Lower leg skin (tissue), 4 donors: ENCODE measurements at regions not wholly inside any gene's neighbourhood (a gene's known extent, or its start where the extent isn't known, plus 50 kb on each side); places are given as distances from the start of the nearest gene placed in this dataset.

Experiments used
- DNase-seq, 2 donors: peaks; one replicate each; pipeline ENCODE4 v3.0.0-alpha.2; 2019; ENCODE audit warnings: low spot score in 2 of 2
- H3K4me3 ChIP-seq: fragments of 200-600 bp; sonication (generic); 2 replicates; pipeline ENCODE4 v1.5.1; 2017; ENCODE audit warnings: mild to moderate bottlenecking, low read depth; ENCODE audit not compliant: poor library complexity, severe bottlenecking
- POLR2A ChIP-seq, 2 donors: fragments of 450-650 bp; IDR thresholded peaks; one replicate each; pipeline ENCODE4 v1.6.1; 2016 to 2017; ENCODE audit warnings: antibody characterized with exemption in 2 of 2, mild to moderate bottlenecking in 1 of 2, moderate library complexity in 1 of 2
- WGBS, 2 donors: methylation state at CpG; one replicate each; pipeline ENCODE4 v1.1.5; 2018; 5-methylcytosine and 5-hydroxymethylcytosine counted together
- intact Hi-C: fragments of 100-400 bp; cut with DNase I; formaldehyde crosslinking; loops from one replicate; pipeline ENCODE4 v1.15.0; 2023; ENCODE audit warnings: low total_unique reads
- TF ChIP-seq, protein P1 (sequence below), 3 donors: fragments of 450-650 bp; IDR thresholded peaks; one replicate each; pipeline ENCODE4 v1.5.1; 2016; ENCODE audit warnings: antibody characterized with exemption in 3 of 3, mild to moderate bottlenecking in 3 of 3, moderate library complexity in 2 of 3

DNA sequence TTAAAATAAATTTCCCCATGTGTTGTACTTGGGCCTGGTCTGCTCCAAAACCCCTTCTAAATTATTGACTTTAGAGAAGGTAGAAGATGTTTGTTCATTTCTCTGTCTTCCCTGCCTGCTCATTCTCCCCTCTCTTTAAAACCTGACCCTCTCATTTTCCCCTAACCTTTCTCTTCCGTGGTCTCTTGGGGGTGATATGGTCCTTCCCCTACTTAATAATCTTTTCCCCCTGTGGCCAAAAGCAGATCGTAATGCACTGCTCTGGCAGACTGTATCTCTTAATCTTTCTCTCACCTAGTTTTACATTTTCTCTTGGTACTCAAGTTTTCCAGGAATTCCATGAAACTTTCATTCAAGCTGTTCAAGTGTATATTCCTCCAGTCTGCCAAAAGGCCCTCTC lies 301.7 kb downstream of the TTLL7 start:
- TF ChIP-seq, protein P1, sequence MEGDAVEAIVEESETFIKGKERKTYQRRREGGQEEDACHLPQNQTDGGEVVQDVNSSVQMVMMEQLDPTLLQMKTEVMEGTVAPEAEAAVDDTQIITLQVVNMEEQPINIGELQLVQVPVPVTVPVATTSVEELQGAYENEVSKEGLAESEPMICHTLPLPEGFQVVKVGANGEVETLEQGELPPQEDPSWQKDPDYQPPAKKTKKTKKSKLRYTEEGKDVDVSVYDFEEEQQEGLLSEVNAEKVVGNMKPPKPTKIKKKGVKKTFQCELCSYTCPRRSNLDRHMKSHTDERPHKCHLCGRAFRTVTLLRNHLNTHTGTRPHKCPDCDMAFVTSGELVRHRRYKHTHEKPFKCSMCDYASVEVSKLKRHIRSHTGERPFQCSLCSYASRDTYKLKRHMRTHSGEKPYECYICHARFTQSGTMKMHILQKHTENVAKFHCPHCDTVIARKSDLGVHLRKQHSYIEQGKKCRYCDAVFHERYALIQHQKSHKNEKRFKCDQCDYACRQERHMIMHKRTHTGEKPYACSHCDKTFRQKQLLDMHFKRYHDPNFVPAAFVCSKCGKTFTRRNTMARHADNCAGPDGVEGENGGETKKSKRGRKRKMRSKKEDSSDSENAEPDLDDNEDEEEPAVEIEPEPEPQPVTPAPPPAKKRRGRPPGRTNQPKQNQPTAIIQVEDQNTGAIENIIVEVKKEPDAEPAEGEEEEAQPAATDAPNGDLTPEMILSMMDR (IDR thresholded peaks at IDR 0.05), result no peak
- no peak for TF ChIP-seq POLR2A (IDR thresholded peaks at IDR 0.05)
- DNase-seq, result no peak
- WGBS, 2 donors, result 77 to 79% methylated on average over 2 of the region's 2 CpGs
- intact Hi-C loops, result no loop called here
- no peak overlapping the region for H3K4me3 ChIP-seq

DNA sequence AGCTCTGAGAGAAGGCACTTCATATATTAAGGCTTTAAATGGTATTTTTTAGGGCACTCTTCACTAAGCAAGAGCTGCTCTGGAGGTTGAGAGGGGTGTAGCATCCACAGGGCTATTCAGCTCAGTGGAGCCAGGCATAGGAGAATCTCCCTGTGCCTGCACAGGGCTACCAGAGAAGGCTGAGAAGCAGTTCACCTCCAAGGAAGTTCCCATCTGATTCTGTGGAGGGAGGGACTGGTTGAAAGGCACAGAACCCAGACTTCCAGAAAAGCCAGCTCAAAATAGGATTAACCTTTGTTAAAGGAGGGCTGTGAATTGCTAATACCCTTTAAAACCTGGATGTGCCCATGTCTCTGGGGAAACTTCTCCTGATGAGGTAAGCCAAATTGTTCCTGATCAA lies 304.5 kb downstream of the TTLL7 start:
- intact Hi-C loops, result no loop called here
- DNase-seq, result no peak
- no peak overlapping the region for H3K4me3 ChIP-seq
- TF ChIP-seq, protein P1 (IDR thresholded peaks at IDR 0.05), result no peak
- TF ChIP-seq POLR2A (IDR thresholded peaks at IDR 0.05), result no peak

DNA sequence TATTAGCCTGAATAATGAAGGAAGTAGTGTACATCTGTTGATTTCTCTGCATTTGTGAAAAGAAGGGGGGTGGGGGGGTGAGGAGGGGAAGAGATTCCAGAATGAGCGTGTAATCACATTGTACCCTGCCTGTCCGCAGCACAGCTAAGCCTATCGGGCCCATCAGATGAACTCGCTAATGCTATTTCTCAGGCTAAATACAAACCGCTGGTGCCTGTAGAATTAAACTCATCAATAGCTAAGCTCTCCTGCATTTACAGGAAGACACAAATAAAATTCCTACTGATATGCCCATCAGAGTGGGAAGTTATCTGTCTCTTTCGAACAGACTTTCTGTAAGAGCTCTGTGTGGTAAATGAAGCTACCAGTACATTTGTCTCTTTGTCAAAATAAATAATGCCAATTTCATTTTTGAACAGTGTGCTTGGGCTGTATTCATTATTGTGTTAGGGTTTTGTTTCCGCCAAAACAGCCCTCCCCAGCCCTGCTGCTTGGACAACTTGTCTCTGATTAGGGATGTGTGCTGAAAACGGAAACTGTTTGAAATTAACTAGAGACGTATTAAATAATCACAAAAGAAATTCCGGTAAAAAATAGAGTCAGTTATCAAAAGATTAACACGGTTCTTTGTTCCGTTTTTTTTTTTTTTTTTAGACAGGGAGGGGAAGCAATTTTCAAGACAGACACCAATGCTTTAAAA lies 305.4 kb downstream of the TTLL7 start:
- intact Hi-C loops, result no loop called here
- 33 to 50% methylated on average over 12 of the region's 12 CpGs for WGBS, 2 donors

GRCh38 chr1:83692524-83693381 lies 306.2 kb downstream of the TTLL7 start:
- H3K4me3 ChIP-seq, result no peak overlapping the region
- WGBS, 2 donors, result 21 to 24% methylated on average over 13 of the region's 13 CpGs
- no peak for DNase-seq
- TF ChIP-seq POLR2A (IDR thresholded peaks at IDR 0.05), result no peak
- TF ChIP-seq, protein P1 (IDR thresholded peaks at IDR 0.05), result no peak
- intact Hi-C loops, result no loop called here

More for the DNA sequence above, 305.4 kb downstream of the TTLL7 start:
- no peak overlapping the region for H3K4me3 ChIP-seq
- TF ChIP-seq, protein P1 (IDR thresholded peaks at IDR 0.05), result no peak
- TF ChIP-seq POLR2A (IDR thresholded peaks at IDR 0.05), result no peak
- no peak for DNase-seq

- intact Hi-C loops, result no loop called here
- WGBS, 2 donors, result 97 to 98% methylated on average over 8 of the region's 8 CpGs
- no peak for DNase-seq
- no peak overlapping the region for H3K4me3 ChIP-seq
- TF ChIP-seq, protein P1 (IDR thresholded peaks at IDR 0.05), result no peak
- no peak for TF ChIP-seq POLR2A (IDR thresholded peaks at IDR 0.05)
These were observed 306.9 kb downstream of the TTLL7 start for GRCh38 chr1:83691953-83692500.
